Body of pancreas (tissue), 4 donors: ENCODE measurements at regions not wholly inside any gene's neighbourhood (a gene's known extent, or its start where the extent isn't known, plus 50 kb on each side); places are given as distances from the start of the nearest gene placed in this dataset.
"Not testable (repeated sequence)": the region's sequence is repeated elsewhere in the genome, so short reads cannot be mapped to it uniquely, and the experiment has no call there.

Source experiments
- CTCF ChIP-seq, 7 experiments: fragments of 450-650 bp in 4 of 7; fragments of 200-600 bp in 3 of 7; sonication (generic) in 3 of 7; IDR thresholded peaks; one replicate each; pipeline ENCODE4 v1.5.1; 2016 to 2019; ENCODE audit warnings: antibody characterized with exemption in 7 of 7
- POLR2A ChIP-seq, 3 donors: fragments of 450-650 bp; IDR thresholded peaks; one replicate each; pipeline ENCODE4 v1.6.1; 2016; ENCODE audit warnings: antibody characterized with exemption in 3 of 3, mild to moderate bottlenecking in 2 of 3

DNA sequence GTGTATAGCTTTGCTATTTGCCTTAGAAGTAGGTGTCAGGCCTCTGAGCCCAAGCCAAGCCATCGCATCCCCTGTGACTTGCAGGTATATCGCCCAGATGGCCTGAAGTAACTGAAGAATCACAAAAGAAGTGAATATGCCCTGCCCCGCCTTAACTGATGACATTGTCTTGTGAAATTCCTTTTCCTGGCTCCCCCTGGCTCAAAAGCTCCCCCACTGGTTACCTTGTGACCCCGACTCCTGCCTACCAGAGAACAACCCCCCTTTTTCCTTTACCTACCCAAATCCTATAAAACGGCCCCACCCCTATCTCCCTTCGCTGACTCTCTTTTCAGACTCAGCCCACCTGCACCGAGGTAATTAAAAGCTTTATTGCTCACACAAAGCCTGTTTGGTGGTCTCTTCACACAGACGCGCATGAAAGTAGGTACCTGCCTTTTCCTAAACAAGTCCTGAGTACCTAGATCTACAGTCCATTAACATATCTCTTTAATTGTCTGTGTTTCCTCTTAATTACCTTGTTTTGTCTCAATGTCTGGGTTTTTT is 653.8 kb upstream of the PCDH10 start:
- TF ChIP-seq CTCF, POLR2A (IDR thresholded peaks at IDR 0.05): not testable (repeated sequence)
